Stimulated activated naive CD8-positive, alpha-beta T cell treated with anti-CD3 and anti-CD28 coated beads, Interleukin-15, amount 100 ng/mL, for 72 hours (primary cell): ENCODE measurements at regions not wholly inside any gene's neighbourhood (a gene's known extent, or its start where the extent isn't known, plus 50 kb on each side); places are given as distances from the start of the nearest gene placed in this dataset.
A peak's percentile ranks its signal among the peaks of the same experiment; 100 is the strongest.

Source experiments
- ATAC-seq: fragments of 150-1000 bp; cut with Tn5 transposase; 2 replicates; pipeline ENCODE4 v1.10.0; 2021; ENCODE audit warnings: mild to moderate bottlenecking, moderate library complexity
- DNase-seq, 2 donors: peaks; one replicate each; pipeline ENCODE4 v3.0.0; 2021 to 2022
- H3K27ac Mint-ChIP-seq, 2 donors: one replicate each; pipeline ENCODE4 v1.8.0; 2022; ENCODE audit warnings: mild to moderate bottlenecking in 2 of 2, mixed read lengths in 2 of 2, moderate library complexity in 2 of 2
- H3K27me3 Mint-ChIP-seq: one replicate; pipeline ENCODE4 v1.8.0; 2022; ENCODE audit warnings: mixed read lengths
- H3K4me1 Mint-ChIP-seq: one replicate; pipeline ENCODE4 v1.8.0; 2022; ENCODE audit warnings: mild to moderate bottlenecking, mixed read lengths
- H3K4me3 Mint-ChIP-seq, 2 donors: one replicate each; pipeline ENCODE4 v1.8.0; 2022; ENCODE audit warnings: mild to moderate bottlenecking in 2 of 2, mixed read lengths in 2 of 2, moderate library complexity in 1 of 2
- H3K9me3 Mint-ChIP-seq, 2 donors: one replicate each; pipeline ENCODE4 v1.8.0; 2022; ENCODE audit warnings: mixed read lengths in 2 of 2

GRCh38 chr15:39270934-39271333, 309.9 kb upstream of the THBS1 start:
- no peak for DNase-seq
- H3K4me3 Mint-ChIP-seq: no peak overlapping the region
- no peaks in the 10 kb centered on the region for H3K9me3 Mint-ChIP-seq
- no peak for ATAC-seq
- no peaks in the 10 kb centered on the region for H3K27me3 Mint-ChIP-seq
- H3K4me1 Mint-ChIP-seq: no peaks in the 10 kb centered on the region
- no peak overlapping the region for H3K27ac Mint-ChIP-seq

GRCh38 chr15:39272901-39273300, 308.0 kb upstream of the THBS1 start:
- ATAC-seq: no peak
- H3K27ac Mint-ChIP-seq: no peak overlapping the region
- no peak for DNase-seq
- H3K27me3 Mint-ChIP-seq: no peaks in the 10 kb centered on the region
- no peaks in the 10 kb centered on the region for H3K4me1 Mint-ChIP-seq
- H3K4me3 Mint-ChIP-seq: no peak overlapping the region
- H3K9me3 Mint-ChIP-seq: no peaks in the 10 kb centered on the region

GRCh38 chr15:39273717-39274411, 307.0 kb upstream of the THBS1 start:
- peaks cover 0 to 6% of the 10 kb centered on the region in 2 donors for H3K9me3 Mint-ChIP-seq
- H3K27ac Mint-ChIP-seq: no peak overlapping the region
- no peak for ATAC-seq
- H3K27me3 Mint-ChIP-seq: no peaks in the 10 kb centered on the region
- no peaks in the 10 kb centered on the region for H3K4me1 Mint-ChIP-seq
- H3K4me3 Mint-ChIP-seq: no peak overlapping the region
- DNase-seq: no peak

- H3K27ac Mint-ChIP-seq: no peak overlapping the region
- peaks cover 0 to 6% of the 10 kb centered on the region in 2 donors for H3K9me3 Mint-ChIP-seq
- DNase-seq (no peak), ATAC-seq (no peak)
- no peak overlapping the region for H3K4me3 Mint-ChIP-seq
- H3K27me3 Mint-ChIP-seq: no peaks in the 10 kb centered on the region
- H3K4me1 Mint-ChIP-seq: no peaks in the 10 kb centered on the region
These were observed 305.8 kb upstream of the THBS1 start for GRCh38 chr15:39275066-39275465.

GRCh38 chr15:39279311-39279710, 301.6 kb upstream of the THBS1 start:
- Mint-ChIP-seq H3K9me3 (peaks cover 0 to 6% of the 10 kb centered on the region in 2 donors), H3K4me1 (no peaks in the 10 kb centered on the region), H3K4me3 (no peak overlapping the region), H3K27ac (no peak overlapping the region), H3K27me3 (peaks cover 21% of the 10 kb centered on the region)
- DNase-seq (no peak), ATAC-seq (no peak)

- DNase-seq: no peak
- Mint-ChIP-seq H3K27me3 (peaks cover 32% of the 10 kb centered on the region), H3K9me3 (peaks cover 0 to 6% of the 10 kb centered on the region in 2 donors), H3K4me1 (no peaks in the 10 kb centered on the region), H3K4me3 (no peak overlapping the region), H3K27ac (no peak overlapping the region)
- ATAC-seq: no peak
These were observed 299.8 kb upstream of the THBS1 start for GRCh38 chr15:39281094-39281493.

GRCh38 chr15:39282663-39283208, 298.1 kb upstream of the THBS1 start:
- DNase-seq (no peak), ATAC-seq (no peak)
- Mint-ChIP-seq H3K9me3 (peaks cover 0 to 6% of the 10 kb centered on the region in 2 donors), H3K27ac (no peak overlapping the region), H3K27me3 (peaks cover 48% of the 10 kb centered on the region), H3K4me1 (no peaks in the 10 kb centered on the region), H3K4me3 (no peak overlapping the region)

- no peaks in the 10 kb centered on the region for H3K4me1 Mint-ChIP-seq
- peaks cover 50% of the 10 kb centered on the region for H3K27me3 Mint-ChIP-seq
- peaks cover 0 to 3% of the 10 kb centered on the region in 2 donors for H3K9me3 Mint-ChIP-seq
These were observed 297.3 kb upstream of the THBS1 start for GRCh38 chr15:39283531-39283930.

GRCh38 chr15:39285071-39285470, 295.8 kb upstream of the THBS1 start:
- DNase-seq: no peak
- no peaks in the 10 kb centered on the region for H3K9me3 Mint-ChIP-seq
- peaks cover 50% of the 10 kb centered on the region for H3K27me3 Mint-ChIP-seq
- ATAC-seq: no peak
- no peak overlapping the region for H3K27ac Mint-ChIP-seq
- H3K4me3 Mint-ChIP-seq: no peak overlapping the region
- no peaks in the 10 kb centered on the region for H3K4me1 Mint-ChIP-seq

More at GRCh38 chr15:39283531-39283930, 297.3 kb upstream of the THBS1 start:
- no peak overlapping the region for H3K4me3 Mint-ChIP-seq
- DNase-seq (no peak), ATAC-seq (no peak)
- H3K27ac Mint-ChIP-seq: no peak overlapping the region

GRCh38 chr15:39285663-39286062, 295.2 kb upstream of the THBS1 start:
- H3K27me3 Mint-ChIP-seq: peaks cover 50% of the 10 kb centered on the region
- ATAC-seq: no peak
- H3K4me3 Mint-ChIP-seq: no peak overlapping the region
- no peaks in the 10 kb centered on the region for H3K9me3 Mint-ChIP-seq
- H3K27ac Mint-ChIP-seq: no peak overlapping the region
- DNase-seq: no peak
- H3K4me1 Mint-ChIP-seq: no peaks in the 10 kb centered on the region

GRCh38 chr15:39286706-39287105, 294.2 kb upstream of the THBS1 start:
- Mint-ChIP-seq H3K4me3 (no peak overlapping the region), H3K9me3 (peaks cover under 1 to 2% of the 10 kb centered on the region in 2 donors), H3K27ac (no peak overlapping the region), H3K4me1 (no peaks in the 10 kb centered on the region), H3K27me3 (peaks cover 53% of the 10 kb centered on the region)
- DNase-seq: no peak
- ATAC-seq: no peak

- peaks cover 6 to 8% of the 10 kb centered on the region in 2 donors for H3K9me3 Mint-ChIP-seq
- H3K27me3 Mint-ChIP-seq: peaks cover 53% of the 10 kb centered on the region
- DNase-seq (no peak), ATAC-seq (no peak)
- no peaks in the 10 kb centered on the region for H3K4me1 Mint-ChIP-seq
- no peak overlapping the region for H3K4me3 Mint-ChIP-seq
- H3K27ac Mint-ChIP-seq: no peak overlapping the region
These were observed 293.3 kb upstream of the THBS1 start for GRCh38 chr15:39287322-39288195.

GRCh38 chr15:39290711-39291435, 290.0 kb upstream of the THBS1 start:
- DNase-seq (no peak), ATAC-seq (no peak)
- Mint-ChIP-seq H3K4me1 (no peaks in the 10 kb centered on the region), H3K27ac (peak overlapping the region in 1 of 2 donors; percentile 48), H3K4me3 (no peak overlapping the region), H3K27me3 (peaks cover 49% of the 10 kb centered on the region), H3K9me3 (peaks cover 8 to 10% of the 10 kb centered on the region in 2 donors)

- Mint-ChIP-seq H3K27ac (no peak overlapping the region), H3K27me3 (peaks cover 41% of the 10 kb centered on the region), H3K9me3 (peaks cover 8 to 10% of the 10 kb centered on the region in 2 donors), H3K4me3 (no peak overlapping the region), H3K4me1 (no peaks in the 10 kb centered on the region)
- DNase-seq (no peak), ATAC-seq (no peak)
These were observed 289.2 kb upstream of the THBS1 start for GRCh38 chr15:39291690-39292089.

- Mint-ChIP-seq H3K4me3 (no peak overlapping the region), H3K27me3 (peaks cover 43% of the 10 kb centered on the region), H3K9me3 (peaks cover 4 to 7% of the 10 kb centered on the region in 2 donors), H3K4me1 (no peaks in the 10 kb centered on the region), H3K27ac (no peak overlapping the region)
- DNase-seq: no peak
- no peak for ATAC-seq
These were observed 283.9 kb upstream of the THBS1 start for GRCh38 chr15:39296955-39297354.
